GM12878 (cell line): ENCODE measurements at regions not wholly inside any gene's neighbourhood (a gene's known extent, or its start where the extent isn't known, plus 50 kb on each side); places are given as distances from the start of the nearest gene placed in this dataset.

Experiments
- EZH2 ChIP-seq: IDR thresholded peaks from 2 replicates; pipeline ENCODE4 v1.6.1; 2012; ENCODE audit warnings: low read depth, mild to moderate bottlenecking, control low read depth, inconsistent platforms, low read length, borderline replicate concordance; ENCODE audit not compliant: control insufficient read depth
- MAX ChIP-seq: IDR thresholded peaks from 2 replicates; pipeline ENCODE4 v1.6.1; 2012; ENCODE audit warnings: low read depth, low read length, improper control_type of control experiment
- POLR2A ChIP-seq: IDR thresholded peaks from 2 replicates; pipeline ENCODE4 v1.6.1; 2011; ENCODE audit warnings: low read depth, mild to moderate bottlenecking, low read length
- POLR2AphosphoS5 ChIP-seq: IDR thresholded peaks from 2 replicates; pipeline ENCODE4 v1.6.1; 2011; ENCODE audit warnings: mild to moderate bottlenecking, low read length, inconsistent platforms
- RFX5 ChIP-seq: IDR thresholded peaks from 2 replicates; pipeline ENCODE4 v1.6.1; 2011; ENCODE audit warnings: low read depth, low read length, improper control_type of control experiment
- ZNF274 ChIP-seq: IDR thresholded peaks from one replicate; pipeline ENCODE4 v1.8.0; 2011; ENCODE audit not compliant: insufficient read length, insufficient read depth
- ZZZ3 ChIP-seq: IDR thresholded peaks from 2 replicates; pipeline ENCODE4 v1.6.1; 2011; ENCODE audit warnings: low read depth; ENCODE audit not compliant: control insufficient read depth, insufficient read length
- TF ChIP-seq, protein P1 (sequence below), 3 experiments: IDR thresholded peaks in 2 of 3; conservative IDR thresholded peaks in 1 of 3; 2 replicates each; pipeline ENCODE4 v1.5.1; 2011; ENCODE audit warnings: low read depth in 3 of 3, low read length in 3 of 3, mild to moderate bottlenecking in 3 of 3, control low read depth in 2 of 3, moderate library complexity in 2 of 3, inconsistent platforms in 1 of 3, mixed read lengths in 1 of 3; ENCODE audit not compliant: control insufficient read depth in 2 of 3, insufficient read depth in 1 of 3; ENCODE audit errors: extremely low read depth in 1 of 3

DNA sequence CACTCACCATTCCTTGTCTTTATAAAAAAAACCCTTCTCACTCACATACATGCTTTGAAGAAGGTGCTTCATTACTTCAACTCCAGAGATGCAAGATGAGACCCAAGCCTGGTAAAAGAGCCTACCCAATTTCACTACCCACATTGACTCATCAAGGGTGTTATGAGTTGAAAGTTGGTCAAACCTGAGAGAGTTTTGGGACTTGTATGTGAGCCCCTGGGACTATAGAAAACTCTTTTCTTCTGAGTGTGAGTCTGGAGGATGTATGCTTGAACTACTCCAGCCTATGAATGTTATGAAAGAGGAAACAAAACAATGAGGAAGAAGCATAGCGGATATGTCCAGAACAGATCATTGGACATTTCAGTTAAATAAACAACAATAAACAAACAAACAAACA lies 106.5 kb upstream of the SATB1 start:
- TF ChIP-seq RFX5 (no peak), ZNF274 (no peak), POLR2AphosphoS5 (no peak), ZZZ3 (no peak), MAX (no peak), POLR2A (no peak), EZH2 (no peak)
- TF ChIP-seq, protein P1, sequence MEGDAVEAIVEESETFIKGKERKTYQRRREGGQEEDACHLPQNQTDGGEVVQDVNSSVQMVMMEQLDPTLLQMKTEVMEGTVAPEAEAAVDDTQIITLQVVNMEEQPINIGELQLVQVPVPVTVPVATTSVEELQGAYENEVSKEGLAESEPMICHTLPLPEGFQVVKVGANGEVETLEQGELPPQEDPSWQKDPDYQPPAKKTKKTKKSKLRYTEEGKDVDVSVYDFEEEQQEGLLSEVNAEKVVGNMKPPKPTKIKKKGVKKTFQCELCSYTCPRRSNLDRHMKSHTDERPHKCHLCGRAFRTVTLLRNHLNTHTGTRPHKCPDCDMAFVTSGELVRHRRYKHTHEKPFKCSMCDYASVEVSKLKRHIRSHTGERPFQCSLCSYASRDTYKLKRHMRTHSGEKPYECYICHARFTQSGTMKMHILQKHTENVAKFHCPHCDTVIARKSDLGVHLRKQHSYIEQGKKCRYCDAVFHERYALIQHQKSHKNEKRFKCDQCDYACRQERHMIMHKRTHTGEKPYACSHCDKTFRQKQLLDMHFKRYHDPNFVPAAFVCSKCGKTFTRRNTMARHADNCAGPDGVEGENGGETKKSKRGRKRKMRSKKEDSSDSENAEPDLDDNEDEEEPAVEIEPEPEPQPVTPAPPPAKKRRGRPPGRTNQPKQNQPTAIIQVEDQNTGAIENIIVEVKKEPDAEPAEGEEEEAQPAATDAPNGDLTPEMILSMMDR (IDR thresholded peaks at IDR 0.05 in 2 of 3, conservative IDR thresholded peaks at IDR 0.05 in 1 of 3; ENCODE audit: control insufficient read depth in 2 of 3, extremely low read depth in 1 of 3, insufficient read depth in 1 of 3, low read depth in 3 of 3, low read length in 3 of 3) = no peak
